ENCODE measurements at regions not wholly inside any gene's neighbourhood (a gene's known extent, or its start where the extent isn't known, plus 50 kb on each side); places are given as distances from the start of the nearest gene placed in this dataset.

DNA sequence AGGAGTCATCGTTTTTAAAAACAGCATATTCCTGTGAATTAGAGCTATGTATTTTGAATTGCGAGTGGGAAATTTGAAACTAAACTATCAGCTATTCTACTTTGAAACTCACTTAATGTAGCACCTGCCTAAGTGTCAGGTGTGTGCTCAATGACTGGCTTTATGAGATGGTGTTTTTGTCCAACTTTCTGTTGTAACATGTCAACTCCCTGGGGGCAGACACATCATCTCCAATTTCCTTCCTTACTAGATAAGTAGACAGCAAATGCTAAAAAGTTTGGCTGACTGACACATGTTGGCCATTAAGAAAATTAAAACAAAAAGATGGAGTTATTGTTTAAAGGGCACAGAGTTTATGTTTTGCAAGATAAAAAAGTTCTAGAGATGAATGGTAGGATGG lies 226.9 kb downstream of the TFAP2B start:
- TF ChIP-seq MXI1 (conservative IDR thresholded peaks at IDR 0.05; ENCODE audit: poor library complexity, severe bottlenecking): no peak
- no peak for TF ChIP-seq EZH2 (IDR thresholded peaks at IDR 0.05; ENCODE audit: borderline replicate concordance, insufficient read depth, low read length, poor library complexity, severe bottlenecking)
- no peak for TF ChIP-seq CTCF (IDR thresholded peaks at IDR 0.05; ENCODE audit: poor library complexity, severe bottlenecking)
- TF ChIP-seq EP300 (conservative IDR thresholded peaks at IDR 0.05; ENCODE audit: poor library complexity, severe bottlenecking): no peak
- TF ChIP-seq REST (IDR thresholded peaks at IDR 0.05; ENCODE audit: borderline replicate concordance): no peak
- TF ChIP-seq POLR2AphosphoS5 (IDR thresholded peaks at IDR 0.05): no peak
- no peak for TF ChIP-seq SMC3 (conservative IDR thresholded peaks at IDR 0.05; ENCODE audit: poor library complexity)
- no peak for TF ChIP-seq RAD21 (conservative IDR thresholded peaks at IDR 0.05)

Data from neural cell (in vitro differentiated cells).